Kidney (tissue), 13 donors: ENCODE measurements at regions not wholly inside any gene's neighbourhood (a gene's known extent, or its start where the extent isn't known, plus 50 kb on each side); places are given as distances from the start of the nearest gene placed in this dataset.

Source experiments
- DNase-seq, 5 donors: peaks; one replicate each; pipeline ENCODE4 v3.0.0-alpha.2; 2013 to 2020
- FAIRE-seq: peaks from 2 replicates; lab custom pipeline; 2012; peaks lifted over from hg19 to GRCh38; lab: Jason Lieb, UNC
- H3K27ac ChIP-seq, 2 donors: one replicate each; pipeline ENCODE4 v1.7.0; 2013; ENCODE audit warnings: low read depth in 2 of 2, low read length in 2 of 2, inconsistent platforms in 1 of 2
- H3K27me3 ChIP-seq: one replicate; pipeline ENCODE4 v1.7.1; 2013; ENCODE audit warnings: low read length, inconsistent platforms; ENCODE audit not compliant: control insufficient read depth, insufficient read depth
- H3K36me3 ChIP-seq, 3 donors: one replicate each; pipeline versions ENCODE4 v1.7.0 to v1.7.1; 2013; ENCODE audit warnings: low read length in 3 of 3, control low read depth in 1 of 3, inconsistent platforms in 1 of 3; ENCODE audit not compliant: insufficient read depth in 3 of 3, control insufficient read depth in 2 of 3
- H3K4me1 ChIP-seq, 3 donors: one replicate each; pipeline versions ENCODE4 v1.7.0 to v1.7.1; 2013; ENCODE audit warnings: low read length in 3 of 3, inconsistent platforms in 1 of 3, low read depth in 1 of 3; ENCODE audit not compliant: control insufficient read depth in 2 of 3, insufficient read depth in 2 of 3
- H3K4me3 ChIP-seq, 3 donors: one replicate each; pipeline versions ENCODE4 v1.7.0 to v1.8.1; 2013; ENCODE audit warnings: low read length in 3 of 3, control low read depth in 1 of 3, inconsistent platforms in 1 of 3
- H3K9ac ChIP-seq, 3 donors: one replicate each; pipeline versions ENCODE4 v1.7.0 to v1.7.1; 2013; ENCODE audit warnings: low read length in 3 of 3, control low read depth in 1 of 3, inconsistent platforms in 1 of 3
- H3K9me3 ChIP-seq, 3 donors: one replicate each; pipeline versions ENCODE4 v1.7.0 to v1.7.1; 2013; ENCODE audit warnings: low read length in 3 of 3, control low read depth in 1 of 3, inconsistent platforms in 1 of 3; ENCODE audit not compliant: control insufficient read depth in 2 of 3, insufficient read depth in 1 of 3
- CTCF ChIP-seq: IDR thresholded peaks from 3 replicates; pipeline ENCODE4 v1.5.1; 2012; ENCODE audit warnings: mild to moderate bottlenecking, moderate library complexity, borderline replicate concordance; ENCODE audit not compliant: insufficient read depth; ENCODE audit errors: extremely low read depth
- intact Hi-C: fragments of 100-400 bp; cut with DNase I; formaldehyde crosslinking; loops from one replicate; pipeline ENCODE4 v1.11.1; 2022
- donor health status: control.
- donor health status: control.
- donor health status: control.
- donor health status: control.
- donor health status: control.
- donor health status: DM: yes; HTN: yes; CAD: no.
- donor health status: Normal renal cell carcinoma (clear cell type).

GRCh38 chr2:187716301-187716700 is 162.1 kb upstream of the TFPI start:
- Histone ChIP-seq H3K27me3 (no peaks in the 10 kb centered on the region), H3K27ac (no peak overlapping the region), H3K36me3 (no peaks in the 10 kb centered on the region), H3K4me1 (no peaks in the 10 kb centered on the region), H3K4me3 (no peak overlapping the region), H3K9ac (no peak overlapping the region), H3K9me3 (peaks cover 0 to 3% (median 0%) of the 10 kb centered on the region in 3 donors)
- no peak for DNase-seq
- no peak for TF ChIP-seq CTCF
- intact Hi-C loops: no loop called here
- FAIRE-seq: no peak

- no peak overlapping the region for H3K9ac ChIP-seq
- no peak overlapping the region for H3K27ac ChIP-seq
- peaks cover 0 to 3% (median 0%) of the 10 kb centered on the region in 3 donors for H3K9me3 ChIP-seq
- TF ChIP-seq CTCF: no peak
- H3K27me3 ChIP-seq: no peaks in the 10 kb centered on the region
- FAIRE-seq (no peak), DNase-seq (no peak)
- H3K4me3 ChIP-seq: no peak overlapping the region
- H3K36me3 ChIP-seq: no peaks in the 10 kb centered on the region
- intact Hi-C loops: no loop called here
- no peaks in the 10 kb centered on the region for H3K4me1 ChIP-seq
These were observed 163.9 kb upstream of the TFPI start for GRCh38 chr2:187718092-187718491.

- H3K4me1 ChIP-seq: no peaks in the 10 kb centered on the region
- no peak for DNase-seq
- no peaks in the 10 kb centered on the region for H3K36me3 ChIP-seq
- no peak overlapping the region for H3K27ac ChIP-seq
- no peak for FAIRE-seq
- H3K9me3 ChIP-seq: peaks cover 0 to 3% (median 0%) of the 10 kb centered on the region in 3 donors
- H3K9ac ChIP-seq: no peak overlapping the region
- H3K4me3 ChIP-seq: no peak overlapping the region
- no peak for TF ChIP-seq CTCF
- no peaks in the 10 kb centered on the region for H3K27me3 ChIP-seq
- intact Hi-C loops: no loop called here
These were observed 165.3 kb upstream of the TFPI start for GRCh38 chr2:187719510-187719909.

- H3K27ac ChIP-seq: no peak overlapping the region
- FAIRE-seq (no peak), DNase-seq (no peak)
- no peak for TF ChIP-seq CTCF
- no peak overlapping the region for H3K4me3 ChIP-seq
- H3K4me1 ChIP-seq: no peaks in the 10 kb centered on the region
- intact Hi-C loops: no loop called here
- no peaks in the 10 kb centered on the region for H3K36me3 ChIP-seq
- no peak overlapping the region for H3K9ac ChIP-seq
- H3K9me3 ChIP-seq: no peaks in the 10 kb centered on the region
- no peaks in the 10 kb centered on the region for H3K27me3 ChIP-seq
These were observed 194.7 kb upstream of the TFPI start for GRCh38 chr2:187748958-187749357.
